ENCODE measurements at regions not wholly inside any gene's neighbourhood (a gene's known extent, or its start where the extent isn't known, plus 50 kb on each side); places are given as distances from the start of the nearest gene placed in this dataset.

- H3K9me3 ChIP-seq (ENCODE audit: control insufficient read depth in 2 of 3, insufficient read depth in 1 of 3, low read length in 3 of 3): no peaks in the 10 kb centered on the region
- FAIRE-seq: no peak
- no peaks in the 10 kb centered on the region for H3K4me1 ChIP-seq (ENCODE audit: control insufficient read depth in 2 of 3, insufficient read depth in 2 of 3, low read depth in 1 of 3, low read length in 3 of 3)
- TF ChIP-seq CTCF (IDR thresholded peaks at IDR 0.05; ENCODE audit: borderline replicate concordance, extremely low read depth, insufficient read depth): no peak
- DNase-seq: peak in 2 of 5 donors; percentile 7 to 15
- no peak overlapping the region for H3K27ac ChIP-seq (ENCODE audit: low read depth in 2 of 2, low read length in 2 of 2)
- no peaks in the 10 kb centered on the region for H3K36me3 ChIP-seq (ENCODE audit: control insufficient read depth in 2 of 3, insufficient read depth in 3 of 3, low read length in 3 of 3)
- no peak overlapping the region for H3K4me3 ChIP-seq (ENCODE audit: low read length in 3 of 3)
- H3K27me3 ChIP-seq (ENCODE audit: control insufficient read depth, insufficient read depth, low read length): no peaks in the 10 kb centered on the region
- H3K9ac ChIP-seq (ENCODE audit: low read length in 3 of 3): no peak overlapping the region
- intact Hi-C loops (cut with DNase I): no loop called here
These were observed 428.6 kb upstream of the FSHR start for GRCh38 chr2:49582946-49583345.

- H3K9me3 ChIP-seq (ENCODE audit: control insufficient read depth in 2 of 3, insufficient read depth in 1 of 3, low read length in 3 of 3): no peaks in the 10 kb centered on the region
- no peak overlapping the region for H3K9ac ChIP-seq (ENCODE audit: low read length in 3 of 3)
- H3K4me3 ChIP-seq (ENCODE audit: low read length in 3 of 3): no peak overlapping the region
- no peaks in the 10 kb centered on the region for H3K4me1 ChIP-seq (ENCODE audit: control insufficient read depth in 2 of 3, insufficient read depth in 2 of 3, low read depth in 1 of 3, low read length in 3 of 3)
- no peak overlapping the region for H3K27ac ChIP-seq (ENCODE audit: low read depth in 2 of 2, low read length in 2 of 2)
- FAIRE-seq (no peak), DNase-seq (no peak)
- intact Hi-C loops (cut with DNase I): no loop called here
- H3K27me3 ChIP-seq (ENCODE audit: control insufficient read depth, insufficient read depth, low read length): no peaks in the 10 kb centered on the region
- no peak for TF ChIP-seq CTCF (IDR thresholded peaks at IDR 0.05; ENCODE audit: borderline replicate concordance, extremely low read depth, insufficient read depth)
- no peaks in the 10 kb centered on the region for H3K36me3 ChIP-seq (ENCODE audit: control insufficient read depth in 2 of 3, insufficient read depth in 3 of 3, low read length in 3 of 3)
These were observed 422.7 kb upstream of the FSHR start for GRCh38 chr2:49577041-49577440.

- H3K27me3 ChIP-seq (ENCODE audit: control insufficient read depth, insufficient read depth, low read length): no peaks in the 10 kb centered on the region
- FAIRE-seq: no peak
- H3K4me1 ChIP-seq (ENCODE audit: control insufficient read depth in 2 of 3, insufficient read depth in 2 of 3, low read depth in 1 of 3, low read length in 3 of 3): no peaks in the 10 kb centered on the region
- no peaks in the 10 kb centered on the region for H3K36me3 ChIP-seq (ENCODE audit: control insufficient read depth in 2 of 3, insufficient read depth in 3 of 3, low read length in 3 of 3)
- no peak for DNase-seq
- H3K9me3 ChIP-seq (ENCODE audit: control insufficient read depth in 2 of 3, insufficient read depth in 1 of 3, low read length in 3 of 3): no peaks in the 10 kb centered on the region
- H3K27ac ChIP-seq (ENCODE audit: low read depth in 2 of 2, low read length in 2 of 2): no peak overlapping the region
- TF ChIP-seq CTCF (IDR thresholded peaks at IDR 0.05; ENCODE audit: borderline replicate concordance, extremely low read depth, insufficient read depth): no peak
- H3K9ac ChIP-seq (ENCODE audit: low read length in 3 of 3): no peak overlapping the region
- H3K4me3 ChIP-seq (ENCODE audit: low read length in 3 of 3): no peak overlapping the region
- intact Hi-C loops (cut with DNase I): no loop called here
These were observed 414.9 kb upstream of the FSHR start for GRCh38 chr2:49569176-49569575.
